Loucy (cell line): ENCODE measurements at regions not wholly inside any gene's neighbourhood (a gene's known extent, or its start where the extent isn't known, plus 50 kb on each side); places are given as distances from the start of the nearest gene placed in this dataset.
A peak's percentile ranks its signal among the peaks of the same experiment; 100 is the strongest.

Source experiments
- H2AFZ ChIP-seq: fragments of 200-600 bp; sonication (generic); 2 replicates; pipeline ENCODE4 v1.6.0; 2016; ENCODE audit warnings: antibody characterized with exemption, mild to moderate bottlenecking, low read length, moderate library complexity
- H3F3A ChIP-seq: fragments of 200-600 bp; 2 replicates; pipeline ENCODE4 v1.6.0; 2016; ENCODE audit warnings: antibody characterized with exemption, low read depth, mild to moderate bottlenecking
- H3K27me3 ChIP-seq: fragments of 200-600 bp; sonication (generic); 2 replicates; pipeline ENCODE4 v1.6.1; 2014; ENCODE audit warnings: low read length, mild to moderate bottlenecking; ENCODE audit not compliant: insufficient read depth, poor library complexity, severe bottlenecking
- H3K36me3 ChIP-seq: fragments of 200-600 bp; sonication (generic); 2 replicates; pipeline ENCODE4 v1.6.1; 2016; ENCODE audit warnings: low read length; ENCODE audit not compliant: insufficient read depth
- H3K4me1 ChIP-seq: fragments of 200-600 bp; sonication (generic); 2 replicates; pipeline ENCODE4 v1.5.1; 2014; ENCODE audit warnings: low read length, mild to moderate bottlenecking; ENCODE audit not compliant: insufficient read depth, poor library complexity, severe bottlenecking
- H3K4me2 ChIP-seq: fragments of 200-600 bp; sonication (generic); 2 replicates; pipeline ENCODE4 v1.6.0; 2014; ENCODE audit warnings: antibody characterized with exemption, low read length, low read depth, mild to moderate bottlenecking; ENCODE audit not compliant: poor library complexity, severe bottlenecking
- H3K4me3 ChIP-seq: fragments of 200-600 bp; sonication (generic); 2 replicates; pipeline ENCODE4 v1.5.1; 2014; ENCODE audit warnings: low read length, mild to moderate bottlenecking, mixed read lengths; ENCODE audit not compliant: poor library complexity, severe bottlenecking
- H3K79me2 ChIP-seq: fragments of 200-600 bp; sonication (generic); 2 replicates; pipeline ENCODE4 v1.6.1; 2014; ENCODE audit warnings: low read length; ENCODE audit not compliant: insufficient read depth
- H3K9ac ChIP-seq: fragments of 200-600 bp; sonication (generic); 2 replicates; pipeline ENCODE4 v1.6.0; 2014; ENCODE audit warnings: mild to moderate bottlenecking, low read depth, low read length, moderate library complexity; ENCODE audit not compliant: poor library complexity, severe bottlenecking
- H3K9me2 ChIP-seq: fragments of 200-600 bp; sonication (generic); replicated peaks from 2 replicates; pipeline ENCODE4 v1.6.1; 2016; ENCODE audit warnings: low read depth, low read length, mixed read lengths
- H3K9me3 ChIP-seq: fragments of 200-600 bp; sonication (generic); 2 replicates; pipeline ENCODE4 v1.6.1; 2014; ENCODE audit warnings: mild to moderate bottlenecking, antibody characterized with exemption, low read length, low read depth; ENCODE audit not compliant: insufficient read depth
- H4K20me1 ChIP-seq: fragments of 200-600 bp; sonication (generic); 2 replicates; pipeline ENCODE4 v1.6.0; 2014; ENCODE audit warnings: antibody characterized with exemption, low read length, mild to moderate bottlenecking; ENCODE audit not compliant: insufficient read depth, poor library complexity, severe bottlenecking
- CTCF ChIP-seq: fragments of 200-600 bp; sonication (generic); conservative IDR thresholded peaks from 2 replicates; pipeline ENCODE4 v1.5.1; 2014; ENCODE audit warnings: mild to moderate bottlenecking, antibody characterized with exemption, low read length
- EZH2phosphoT487 ChIP-seq: fragments of 200-600 bp; IDR thresholded peaks from 2 replicates; pipeline ENCODE4 v1.6.1; 2018; ENCODE audit warnings: antibody characterized with exemption, mild to moderate bottlenecking, moderate library complexity, borderline replicate concordance

GRCh38 chr13:69585656-69586055 lies 522.0 kb upstream of the ATXN8OS start:
- no peaks in the 10 kb centered on the region for H3K36me3 ChIP-seq
- no peak overlapping the region for H3K9ac ChIP-seq
- no peaks in the 10 kb centered on the region for H3K9me2 ChIP-seq
- no peaks in the 10 kb centered on the region for H3K4me1 ChIP-seq
- H3K4me2 ChIP-seq: no peak overlapping the region
- H3K79me2 ChIP-seq: no peaks in the 10 kb centered on the region
- H3K4me3 ChIP-seq: no peak overlapping the region
- no peaks in the 10 kb centered on the region for H4K20me1 ChIP-seq
- H3K27me3 ChIP-seq: no peaks in the 10 kb centered on the region
- H3K9me3 ChIP-seq: no peaks in the 10 kb centered on the region
- no peaks in the 10 kb centered on the region for H3F3A ChIP-seq
- H2AFZ ChIP-seq: no peak overlapping the region
- TF ChIP-seq EZH2phosphoT487: no peak
- peak; percentile 36 for TF ChIP-seq CTCF

- Histone ChIP-seq H3K4me1 (no peaks in the 10 kb centered on the region), H4K20me1 (no peaks in the 10 kb centered on the region), H3K4me2 (no peak overlapping the region), H3K9me2 (no peaks in the 10 kb centered on the region), H3K79me2 (no peaks in the 10 kb centered on the region), H3F3A (no peaks in the 10 kb centered on the region), H3K36me3 (no peaks in the 10 kb centered on the region), H3K27me3 (no peaks in the 10 kb centered on the region), H3K9ac (no peak overlapping the region), H2AFZ (no peak overlapping the region), H3K9me3 (no peaks in the 10 kb centered on the region), H3K4me3 (no peak overlapping the region)
- TF ChIP-seq CTCF (no peak), EZH2phosphoT487 (no peak)
Observed at GRCh38 chr13:69580255-69580654, 527.4 kb upstream of the ATXN8OS start.

GRCh38 chr13:69579351-69579750 lies 528.3 kb upstream of the ATXN8OS start:
- TF ChIP-seq EZH2phosphoT487 (no peak), CTCF (peak; percentile 46)
- no peaks in the 10 kb centered on the region for H3K9me2 ChIP-seq
- no peak overlapping the region for H3K4me3 ChIP-seq
- H2AFZ ChIP-seq: no peak overlapping the region
- H3K27me3 ChIP-seq: no peaks in the 10 kb centered on the region
- no peaks in the 10 kb centered on the region for H4K20me1 ChIP-seq
- no peak overlapping the region for H3K4me2 ChIP-seq
- no peak overlapping the region for H3K9ac ChIP-seq
- no peaks in the 10 kb centered on the region for H3K9me3 ChIP-seq
- no peaks in the 10 kb centered on the region for H3K36me3 ChIP-seq
- H3F3A ChIP-seq: no peaks in the 10 kb centered on the region
- H3K79me2 ChIP-seq: no peaks in the 10 kb centered on the region
- H3K4me1 ChIP-seq: no peaks in the 10 kb centered on the region
